GM18951 (cell line): ENCODE measurements at regions not wholly inside any gene's neighbourhood (a gene's known extent, or its start where the extent isn't known, plus 50 kb on each side); places are given as distances from the start of the nearest gene placed in this dataset.

Source experiments
- POLR2A ChIP-seq: IDR thresholded peaks from 4 replicates; pipeline ENCODE4 v1.6.1; 2011; ENCODE audit warnings: mild to moderate bottlenecking; ENCODE audit not compliant: insufficient read length, insufficient read depth; ENCODE audit errors: extremely low read depth
- in situ Hi-C: fragments of 300-500 bp; cut with MboI; formaldehyde crosslinking; loops from one replicate; pipeline ENCODE4 v1.12.0; 2022; ENCODE audit warnings: low sequenced_read_pairs, mixed read lengths, inconsistent platforms; ENCODE audit not compliant: unreplicated experiment

- in situ Hi-C loops: no loop called here
- TF ChIP-seq POLR2A: no peak
Observed at GRCh38 chr13:74217811-74218210, 83.6 kb upstream of the KLF12 start.

GRCh38 chr13:74215420-74215819, 81.2 kb upstream of the KLF12 start:
- in situ Hi-C loops: no loop called here
- TF ChIP-seq POLR2A: no peak

- TF ChIP-seq POLR2A: no peak
- in situ Hi-C loops: no loop called here
Observed at GRCh38 chr13:74214321-74214720, 80.1 kb upstream of the KLF12 start.

GRCh38 chr13:74210693-74211393, 76.6 kb upstream of the KLF12 start:
- in situ Hi-C loops: no loop called here
- no peak for TF ChIP-seq POLR2A

- no peak for TF ChIP-seq POLR2A
- in situ Hi-C loops: no loop called here
Observed at GRCh38 chr13:74206855-74207254, 72.7 kb upstream of the KLF12 start.

GRCh38 chr13:74206061-74206561, 71.9 kb upstream of the KLF12 start:
- in situ Hi-C loops: no loop called here
- no peak for TF ChIP-seq POLR2A

- in situ Hi-C loops: no loop called here
- no peak for TF ChIP-seq POLR2A
Observed at GRCh38 chr13:74205313-74205690, 71.1 kb upstream of the KLF12 start.

- in situ Hi-C loops: no loop called here
- TF ChIP-seq POLR2A: no peak
Observed at GRCh38 chr13:74204602-74205312, 70.6 kb upstream of the KLF12 start.

- in situ Hi-C loops: no loop called here
Observed at GRCh38 chr13:74203576-74203975, 69.4 kb upstream of the KLF12 start.

GRCh38 chr13:74202129-74202813, 68.1 kb upstream of the KLF12 start:
- in situ Hi-C loops: no loop called here
- no peak for TF ChIP-seq POLR2A

More at GRCh38 chr13:74203576-74203975, 69.4 kb upstream of the KLF12 start:
- no peak for TF ChIP-seq POLR2A

- in situ Hi-C loops: no loop called here
- no peak for TF ChIP-seq POLR2A
Observed at GRCh38 chr13:74201530-74201929, 67.3 kb upstream of the KLF12 start.

- in situ Hi-C loops: no loop called here
- TF ChIP-seq POLR2A: no peak
Observed at GRCh38 chr13:74200081-74200480, 65.9 kb upstream of the KLF12 start.

GRCh38 chr13:74197677-74198429, 63.6 kb upstream of the KLF12 start:
- no peak for TF ChIP-seq POLR2A
- in situ Hi-C loops: no loop called here
